ENCODE measurements at regions not wholly inside any gene's neighbourhood (a gene's known extent, or its start where the extent isn't known, plus 50 kb on each side); places are given as distances from the start of the nearest gene placed in this dataset.

- H3K79me2 ChIP-seq (ENCODE audit: insufficient read depth, low read depth): no peaks in the 10 kb centered on the region
- no peaks in the 10 kb centered on the region for H3K27me3 ChIP-seq (ENCODE audit: insufficient read depth, low read depth)
- no peak overlapping the region for H3K9ac ChIP-seq
- H2AFZ ChIP-seq (ENCODE audit: low read depth): no peak overlapping the region
- H3K36me3 ChIP-seq (ENCODE audit: insufficient read depth): no peaks in the 10 kb centered on the region
- no peak for TF ChIP-seq CTCF (conservative IDR thresholded peaks at IDR 0.05; ENCODE audit: low read depth, low read length)
- H4K20me1 ChIP-seq (ENCODE audit: insufficient read depth): no peaks in the 10 kb centered on the region
- H3K4me1 ChIP-seq (ENCODE audit: low read depth, poor library complexity, severe bottlenecking): no peaks in the 10 kb centered on the region
- H3K4me2 ChIP-seq: no peak overlapping the region
- no peak overlapping the region for H3K4me3 ChIP-seq (IDR thresholded peaks at IDR 0.05; ENCODE audit: insufficient read depth, low read depth, low read length)
- no peak overlapping the region for H3K27ac ChIP-seq
Measured at GRCh38 chr5:124621279-124621678, 125.2 kb downstream of the ZNF608 start.

- TF ChIP-seq CTCF (conservative IDR thresholded peaks at IDR 0.05; ENCODE audit: low read depth, low read length): no peak
- Histone ChIP-seq H3K27me3 (ENCODE audit: insufficient read depth, low read depth) (no peaks in the 10 kb centered on the region), H3K36me3 (ENCODE audit: insufficient read depth) (no peaks in the 10 kb centered on the region), H3K4me1 (ENCODE audit: low read depth, poor library complexity, severe bottlenecking) (no peaks in the 10 kb centered on the region), H3K4me2 (no peak overlapping the region), H3K27ac (no peak overlapping the region), H3K79me2 (ENCODE audit: insufficient read depth, low read depth) (no peaks in the 10 kb centered on the region), H2AFZ (ENCODE audit: low read depth) (no peak overlapping the region), H3K9ac (no peak overlapping the region), H4K20me1 (ENCODE audit: insufficient read depth) (no peaks in the 10 kb centered on the region), H3K4me3 (IDR thresholded peaks at IDR 0.05; ENCODE audit: insufficient read depth, low read depth, low read length) (no peak overlapping the region)
Measured at GRCh38 chr5:124620743-124621142, 125.7 kb downstream of the ZNF608 start.

GRCh38 chr5:124619121-124619520 is 127.3 kb downstream of the ZNF608 start:
- H3K79me2 ChIP-seq (ENCODE audit: insufficient read depth, low read depth): no peaks in the 10 kb centered on the region
- H3K36me3 ChIP-seq (ENCODE audit: insufficient read depth): no peaks in the 10 kb centered on the region
- no peaks in the 10 kb centered on the region for H3K4me1 ChIP-seq (ENCODE audit: low read depth, poor library complexity, severe bottlenecking)
- H3K27me3 ChIP-seq (ENCODE audit: insufficient read depth, low read depth): no peaks in the 10 kb centered on the region
- no peak for TF ChIP-seq CTCF (conservative IDR thresholded peaks at IDR 0.05; ENCODE audit: low read depth, low read length)
- no peak overlapping the region for H3K4me3 ChIP-seq (IDR thresholded peaks at IDR 0.05; ENCODE audit: insufficient read depth, low read depth, low read length)
- H3K9ac ChIP-seq: no peak overlapping the region
- no peaks in the 10 kb centered on the region for H4K20me1 ChIP-seq (ENCODE audit: insufficient read depth)
- no peak overlapping the region for H2AFZ ChIP-seq (ENCODE audit: low read depth)
- H3K4me2 ChIP-seq: no peak overlapping the region
- no peak overlapping the region for H3K27ac ChIP-seq

- Histone ChIP-seq H3K4me2 (no peak overlapping the region), H3K4me3 (IDR thresholded peaks at IDR 0.05; ENCODE audit: insufficient read depth, low read depth, low read length) (no peak overlapping the region), H3K36me3 (ENCODE audit: insufficient read depth) (no peaks in the 10 kb centered on the region), H3K79me2 (ENCODE audit: insufficient read depth, low read depth) (no peaks in the 10 kb centered on the region), H4K20me1 (ENCODE audit: insufficient read depth) (no peaks in the 10 kb centered on the region), H3K4me1 (ENCODE audit: low read depth, poor library complexity, severe bottlenecking) (no peaks in the 10 kb centered on the region), H3K27ac (no peak overlapping the region), H3K9ac (no peak overlapping the region), H3K27me3 (ENCODE audit: insufficient read depth, low read depth) (no peaks in the 10 kb centered on the region), H2AFZ (ENCODE audit: low read depth) (no peak overlapping the region)
- no peak for TF ChIP-seq CTCF (conservative IDR thresholded peaks at IDR 0.05; ENCODE audit: low read depth, low read length)
Measured at GRCh38 chr5:124617787-124618186, 128.7 kb downstream of the ZNF608 start.
